ENCODE measurements at regions not wholly inside any gene's neighbourhood (a gene's known extent, or its start where the extent isn't known, plus 50 kb on each side); places are given as distances from the start of the nearest gene placed in this dataset.

GRCh38 chr17:83204230-83204725 lies 124.9 kb downstream of the METRNL start:
- TF ChIP-seq CTCF (IDR thresholded peaks at IDR 0.05; ENCODE audit: extremely low read depth in 1 of 2, insufficient read depth in 1 of 2, low read depth in 1 of 2, low read length in 2 of 2) (no peak), EZH2 (IDR thresholded peaks at IDR 0.05; ENCODE audit: borderline replicate concordance, low read depth, low read length, severe bottlenecking) (no peak), POLR2A (IDR thresholded peaks at IDR 0.05; ENCODE audit: low read depth, low read length) (no peak), MAX (IDR thresholded peaks at IDR 0.05; ENCODE audit: insufficient read depth, insufficient read length) (no peak), POLR2AphosphoS5 (IDR thresholded peaks at IDR 0.05; ENCODE audit: insufficient read depth, low read depth, low read length) (no peak), MYC (IDR thresholded peaks at IDR 0.05; ENCODE audit: low read depth, low read length) (no peak)
